Smooth muscle cell (in vitro differentiated cells): ENCODE measurements at regions not wholly inside any gene's neighbourhood (a gene's known extent, or its start where the extent isn't known, plus 50 kb on each side); places are given as distances from the start of the nearest gene placed in this dataset.

Experiments
- DNase-seq: peaks from one replicate; lab custom pipeline; 2025; ENCODE audit not compliant: unreplicated experiment; lab: John Stamatoyannopoulos, UW
- H2AFZ ChIP-seq: fragments of 200-600 bp; sonication (generic); 2 replicates; pipeline ENCODE4 v1.6.0; 2016; ENCODE audit warnings: antibody characterized with exemption, low read depth, mild to moderate bottlenecking
- H3F3A ChIP-seq: fragments of 200-600 bp; sonication (generic); 2 replicates; pipeline ENCODE4 v1.6.0; 2017; ENCODE audit warnings: antibody characterized with exemption, low read depth
- H3K27ac ChIP-seq: fragments of 200-600 bp; sonication (generic); 2 replicates; pipeline ENCODE4 v1.5.1; 2016; ENCODE audit warnings: low read depth, mild to moderate bottlenecking
- H3K27me3 ChIP-seq: fragments of 200-600 bp; sonication (generic); 2 replicates; pipeline ENCODE4 v1.6.1; 2016; ENCODE audit warnings: low read depth, mild to moderate bottlenecking
- H3K36me3 ChIP-seq: fragments of 200-600 bp; sonication (generic); 2 replicates; pipeline ENCODE4 v1.5.1; 2016; ENCODE audit warnings: low read depth
- H3K4me1 ChIP-seq: fragments of 200-600 bp; sonication (generic); 2 replicates; pipeline ENCODE4 v1.5.1; 2016; ENCODE audit warnings: low read depth
- H3K4me2 ChIP-seq: fragments of 200-600 bp; sonication (generic); 2 replicates; pipeline ENCODE4 v1.6.0; 2016; ENCODE audit warnings: mild to moderate bottlenecking
- H3K4me3 ChIP-seq: fragments of 200-600 bp; sonication (generic); 2 replicates; pipeline ENCODE4 v1.5.1; 2016; ENCODE audit warnings: mild to moderate bottlenecking
- H3K79me2 ChIP-seq: fragments of 200-600 bp; sonication (generic); 2 replicates; pipeline ENCODE4 v1.6.0; 2016; ENCODE audit warnings: low read depth, mild to moderate bottlenecking
- H3K9ac ChIP-seq: fragments of 200-600 bp; sonication (generic); 2 replicates; pipeline ENCODE4 v1.6.0; 2016; ENCODE audit warnings: low read depth
- H3K9me3 ChIP-seq: fragments of 200-600 bp; sonication (generic); replicated peaks from 2 replicates; pipeline ENCODE4 v1.5.1; 2016; ENCODE audit warnings: low read depth
- H4K20me1 ChIP-seq: fragments of 200-600 bp; sonication (generic); 2 replicates; pipeline ENCODE4 v1.6.0; 2016; ENCODE audit warnings: low read depth
- WGBS: methylation state at CpG from one replicate; pipeline ENCODE4 v1.1.7; 2016; ENCODE audit warnings: low lambda C conversion rate; 5-methylcytosine and 5-hydroxymethylcytosine counted together
- TF ChIP-seq, protein P1 (sequence below): fragments of 200-600 bp; sonication (generic); IDR thresholded peaks from 2 replicates; pipeline ENCODE4 v1.5.1; 2017; ENCODE audit warnings: borderline replicate concordance, mild to moderate bottlenecking, antibody characterized with exemption; ENCODE audit not compliant: insufficient read depth, poor library complexity, severe bottlenecking

- Histone ChIP-seq H2AFZ (peak overlapping the region; percentile 6), H3K27ac (peak overlapping the region; percentile 85), H3K9ac (peak overlapping the region; percentile 70), H4K20me1 (no peaks in the 10 kb centered on the region), H3K4me1 (peaks cover 14% of the 10 kb centered on the region), H3K79me2 (no peaks in the 10 kb centered on the region), H3K4me2 (peak overlapping the region; percentile 83), H3K27me3 (no peaks in the 10 kb centered on the region), H3F3A (peaks cover 6% of the 10 kb centered on the region), H3K9me3 (no peaks in the 10 kb centered on the region), H3K36me3 (no peaks in the 10 kb centered on the region), H3K4me3 (peak overlapping the region; percentile 44)
- WGBS = 4% methylated on average over 16 of the region's 16 CpGs
- TF ChIP-seq, protein P1, sequence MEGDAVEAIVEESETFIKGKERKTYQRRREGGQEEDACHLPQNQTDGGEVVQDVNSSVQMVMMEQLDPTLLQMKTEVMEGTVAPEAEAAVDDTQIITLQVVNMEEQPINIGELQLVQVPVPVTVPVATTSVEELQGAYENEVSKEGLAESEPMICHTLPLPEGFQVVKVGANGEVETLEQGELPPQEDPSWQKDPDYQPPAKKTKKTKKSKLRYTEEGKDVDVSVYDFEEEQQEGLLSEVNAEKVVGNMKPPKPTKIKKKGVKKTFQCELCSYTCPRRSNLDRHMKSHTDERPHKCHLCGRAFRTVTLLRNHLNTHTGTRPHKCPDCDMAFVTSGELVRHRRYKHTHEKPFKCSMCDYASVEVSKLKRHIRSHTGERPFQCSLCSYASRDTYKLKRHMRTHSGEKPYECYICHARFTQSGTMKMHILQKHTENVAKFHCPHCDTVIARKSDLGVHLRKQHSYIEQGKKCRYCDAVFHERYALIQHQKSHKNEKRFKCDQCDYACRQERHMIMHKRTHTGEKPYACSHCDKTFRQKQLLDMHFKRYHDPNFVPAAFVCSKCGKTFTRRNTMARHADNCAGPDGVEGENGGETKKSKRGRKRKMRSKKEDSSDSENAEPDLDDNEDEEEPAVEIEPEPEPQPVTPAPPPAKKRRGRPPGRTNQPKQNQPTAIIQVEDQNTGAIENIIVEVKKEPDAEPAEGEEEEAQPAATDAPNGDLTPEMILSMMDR = peak; percentile 91
- DNase-seq = peak; percentile 3
These were observed 738.3 kb upstream of the FRG1 start for GRCh38 chr4:189202182-189202868.

GRCh38 chr4:189202869-189203271, 737.8 kb upstream of the FRG1 start:
- Histone ChIP-seq H3K79me2 (no peaks in the 10 kb centered on the region), H3K9me3 (no peaks in the 10 kb centered on the region), H3K27me3 (no peaks in the 10 kb centered on the region), H3K36me3 (no peaks in the 10 kb centered on the region), H3K4me1 (peaks cover 14% of the 10 kb centered on the region), H3K4me3 (peak overlapping the region; percentile 44), H2AFZ (peak overlapping the region; percentile 6), H3F3A (peaks cover 6% of the 10 kb centered on the region), H3K27ac (peak overlapping the region; percentile 85), H3K9ac (peak overlapping the region; percentile 70), H4K20me1 (no peaks in the 10 kb centered on the region), H3K4me2 (peak overlapping the region; percentile 83)
- DNase-seq = no peak
- TF ChIP-seq, protein P1 = no peak
- WGBS = 13% methylated on average over 8 of the region's 8 CpGs

GRCh38 chr4:189204616-189205015, 736.1 kb upstream of the FRG1 start:
- Histone ChIP-seq H2AFZ (no peak overlapping the region), H3K4me3 (no peak overlapping the region), H3F3A (peaks cover 6% of the 10 kb centered on the region), H3K27me3 (no peaks in the 10 kb centered on the region), H3K9ac (peak overlapping the region; percentile 27), H3K36me3 (no peaks in the 10 kb centered on the region), H3K9me3 (no peaks in the 10 kb centered on the region), H3K79me2 (no peaks in the 10 kb centered on the region), H3K27ac (peak overlapping the region; percentile 85), H3K4me2 (peak overlapping the region; percentile 83), H3K4me1 (peaks cover 14% of the 10 kb centered on the region), H4K20me1 (no peaks in the 10 kb centered on the region)
- TF ChIP-seq, protein P1 = no peak
- 26% methylated on average over 8 of the region's 8 CpGs for WGBS
- no peak for DNase-seq

DNA sequence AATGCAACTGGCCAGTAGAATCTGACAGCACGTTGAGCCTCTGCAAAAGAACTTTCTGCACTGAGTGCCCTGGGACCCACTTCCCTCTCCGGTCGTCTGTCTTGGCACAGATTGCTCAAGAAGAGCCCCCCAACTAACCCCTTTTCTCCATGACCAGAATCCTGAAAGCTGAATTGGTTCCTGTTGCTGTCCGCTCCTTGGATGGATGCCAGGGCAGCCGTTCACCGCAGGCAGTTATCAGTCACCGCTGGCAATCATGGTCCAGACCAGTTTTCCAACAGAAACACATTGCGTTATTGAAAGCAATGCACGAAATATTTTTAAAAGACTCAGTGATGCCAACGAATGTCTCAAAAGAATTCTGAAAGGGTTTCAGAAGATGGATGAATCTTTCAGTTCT, 733.7 kb upstream of the FRG1 start:
- WGBS = 79% methylated on average over 10 of the region's 10 CpGs
- H3K79me2 ChIP-seq = no peaks in the 10 kb centered on the region
- TF ChIP-seq, protein P1 = no peak
- peaks cover 6% of the 10 kb centered on the region for H3F3A ChIP-seq
- no peak overlapping the region for H3K4me3 ChIP-seq
- no peak overlapping the region for H3K9ac ChIP-seq
- peaks cover 14% of the 10 kb centered on the region for H3K4me1 ChIP-seq
- no peak overlapping the region for H2AFZ ChIP-seq
- no peaks in the 10 kb centered on the region for H4K20me1 ChIP-seq
- H3K36me3 ChIP-seq = no peaks in the 10 kb centered on the region
- no peaks in the 10 kb centered on the region for H3K27me3 ChIP-seq
- H3K9me3 ChIP-seq = no peaks in the 10 kb centered on the region
- DNase-seq = no peak
- no peak overlapping the region for H3K27ac ChIP-seq
- H3K4me2 ChIP-seq = no peak overlapping the region
